HFFc6 (cell line): ENCODE measurements at regions not wholly inside any gene's neighbourhood (a gene's known extent, or its start where the extent isn't known, plus 50 kb on each side); places are given as distances from the start of the nearest gene placed in this dataset.

ENCODE experiments used
- DNase-seq: peaks from one replicate; pipeline ENCODE4 v3.0.0-alpha.2; 2018
- H3K27ac Mint-ChIP-seq: 2 replicates; pipeline ENCODE4 v1.8.0; 2020; ENCODE audit warnings: mild to moderate bottlenecking, mixed read lengths
- H3K27me3 Mint-ChIP-seq: 2 replicates; pipeline ENCODE4 v1.8.0; 2021; ENCODE audit warnings: mild to moderate bottlenecking, moderate library complexity, mixed read lengths; ENCODE audit not compliant: insufficient read depth
- H3K36me3 Mint-ChIP-seq: 2 replicates; pipeline ENCODE4 v1.8.0; 2021; ENCODE audit warnings: low read depth, mixed read lengths
- H3K4me1 Mint-ChIP-seq: 2 replicates; pipeline ENCODE4 v1.8.0; 2020; ENCODE audit warnings: low read depth, mixed read lengths
- H3K4me3 Mint-ChIP-seq: 2 replicates; pipeline ENCODE4 v1.8.0; 2020; ENCODE audit warnings: mild to moderate bottlenecking, moderate library complexity, mixed read lengths
- H3K9me3 Mint-ChIP-seq: 2 replicates; pipeline ENCODE4 v1.8.0; 2020; ENCODE audit warnings: mild to moderate bottlenecking, mixed read lengths
- TF ChIP-seq, protein P1 (sequence below): fragments of 200-600 bp; sonication (generic); IDR thresholded peaks from 2 replicates; pipeline ENCODE4 v1.5.0; 2021; ENCODE audit warnings: antibody characterized with exemption, mild to moderate bottlenecking

GRCh38 chr1:201612645-201613044 is 73.7 kb downstream of the NAV1 start:
- Mint-ChIP-seq H3K27ac (no peak overlapping the region), H3K36me3 (peaks cover 14% of the 10 kb centered on the region), H3K4me3 (no peak overlapping the region), H3K27me3 (no peaks in the 10 kb centered on the region), H3K4me1 (peaks cover 58% of the 10 kb centered on the region), H3K9me3 (no peaks in the 10 kb centered on the region)
- DNase-seq = no peak
- TF ChIP-seq, protein P1, sequence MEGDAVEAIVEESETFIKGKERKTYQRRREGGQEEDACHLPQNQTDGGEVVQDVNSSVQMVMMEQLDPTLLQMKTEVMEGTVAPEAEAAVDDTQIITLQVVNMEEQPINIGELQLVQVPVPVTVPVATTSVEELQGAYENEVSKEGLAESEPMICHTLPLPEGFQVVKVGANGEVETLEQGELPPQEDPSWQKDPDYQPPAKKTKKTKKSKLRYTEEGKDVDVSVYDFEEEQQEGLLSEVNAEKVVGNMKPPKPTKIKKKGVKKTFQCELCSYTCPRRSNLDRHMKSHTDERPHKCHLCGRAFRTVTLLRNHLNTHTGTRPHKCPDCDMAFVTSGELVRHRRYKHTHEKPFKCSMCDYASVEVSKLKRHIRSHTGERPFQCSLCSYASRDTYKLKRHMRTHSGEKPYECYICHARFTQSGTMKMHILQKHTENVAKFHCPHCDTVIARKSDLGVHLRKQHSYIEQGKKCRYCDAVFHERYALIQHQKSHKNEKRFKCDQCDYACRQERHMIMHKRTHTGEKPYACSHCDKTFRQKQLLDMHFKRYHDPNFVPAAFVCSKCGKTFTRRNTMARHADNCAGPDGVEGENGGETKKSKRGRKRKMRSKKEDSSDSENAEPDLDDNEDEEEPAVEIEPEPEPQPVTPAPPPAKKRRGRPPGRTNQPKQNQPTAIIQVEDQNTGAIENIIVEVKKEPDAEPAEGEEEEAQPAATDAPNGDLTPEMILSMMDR = no peak

DNA sequence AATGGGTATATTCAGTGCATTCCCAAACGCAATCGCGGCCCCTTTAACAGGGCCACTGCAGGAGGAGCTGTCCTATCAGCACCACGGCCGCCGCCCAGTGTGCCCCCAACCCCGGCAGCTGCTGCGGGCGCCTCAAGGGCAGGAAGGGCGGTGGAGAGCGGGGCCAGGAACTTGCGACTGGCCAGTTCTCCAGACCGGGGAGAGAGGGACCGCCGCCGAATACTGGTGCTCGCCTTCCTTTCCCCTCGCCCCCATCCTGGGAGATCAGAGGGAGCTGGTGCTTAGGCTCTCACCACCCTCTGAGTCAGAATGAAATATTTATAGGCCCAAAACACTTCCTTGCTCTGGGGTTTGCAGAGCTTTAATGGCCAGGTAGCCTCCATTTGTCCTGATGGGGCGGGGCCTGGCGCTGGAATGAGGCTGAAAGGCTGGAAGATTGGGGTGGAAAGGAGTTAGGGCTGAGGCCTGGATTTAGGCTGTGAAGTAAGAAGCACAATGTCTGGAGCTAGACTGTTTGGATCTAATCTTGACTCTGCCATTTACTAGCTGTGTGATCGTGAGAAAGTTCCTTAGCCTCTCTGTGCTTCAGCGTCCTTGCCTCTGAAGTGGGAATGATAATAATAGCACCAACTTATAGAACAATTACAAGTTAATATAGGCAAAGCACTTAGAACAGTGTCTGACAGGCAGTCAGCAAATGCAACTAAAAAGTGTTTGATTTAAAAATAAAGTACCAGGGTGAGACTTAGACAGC is 75.5 kb downstream of the NAV1 start:
- H3K27ac Mint-ChIP-seq = no peak overlapping the region
- H3K27me3 Mint-ChIP-seq = no peaks in the 10 kb centered on the region
- TF ChIP-seq, protein P1 = no peak
- peaks cover 55% of the 10 kb centered on the region for H3K4me1 Mint-ChIP-seq
- DNase-seq = no peak
- H3K4me3 Mint-ChIP-seq = no peak overlapping the region
- no peaks in the 10 kb centered on the region for H3K9me3 Mint-ChIP-seq
- H3K36me3 Mint-ChIP-seq = peaks cover 11% of the 10 kb centered on the region

DNA sequence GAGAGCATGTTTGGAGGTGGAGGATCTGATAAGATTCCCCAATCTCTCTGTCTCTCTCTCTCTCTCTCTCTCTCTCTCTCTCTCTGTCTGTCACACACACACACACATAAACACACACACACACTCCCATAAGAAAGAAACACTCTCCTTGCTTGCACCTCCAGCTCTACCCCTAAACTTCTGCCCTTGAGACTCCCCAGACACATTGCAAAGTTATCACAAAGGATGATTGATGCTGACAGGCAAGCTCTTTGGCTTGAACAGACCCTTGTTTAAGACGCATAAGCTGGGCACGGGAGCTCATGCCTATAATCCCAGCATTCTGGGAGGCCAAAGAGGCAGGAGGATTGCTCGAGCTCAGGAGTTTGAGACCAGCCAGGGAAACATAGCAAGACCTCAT is 78.2 kb downstream of the NAV1 start:
- Mint-ChIP-seq H3K4me3 (no peak overlapping the region), H3K27me3 (peaks cover 2% of the 10 kb centered on the region), H3K4me1 (peaks cover 46% of the 10 kb centered on the region), H3K36me3 (peaks cover 11% of the 10 kb centered on the region), H3K27ac (no peak overlapping the region; the same call in 1 of the 2 replicates), H3K9me3 (no peaks in the 10 kb centered on the region)
- no peak for DNase-seq
- TF ChIP-seq, protein P1 = no peak

DNA sequence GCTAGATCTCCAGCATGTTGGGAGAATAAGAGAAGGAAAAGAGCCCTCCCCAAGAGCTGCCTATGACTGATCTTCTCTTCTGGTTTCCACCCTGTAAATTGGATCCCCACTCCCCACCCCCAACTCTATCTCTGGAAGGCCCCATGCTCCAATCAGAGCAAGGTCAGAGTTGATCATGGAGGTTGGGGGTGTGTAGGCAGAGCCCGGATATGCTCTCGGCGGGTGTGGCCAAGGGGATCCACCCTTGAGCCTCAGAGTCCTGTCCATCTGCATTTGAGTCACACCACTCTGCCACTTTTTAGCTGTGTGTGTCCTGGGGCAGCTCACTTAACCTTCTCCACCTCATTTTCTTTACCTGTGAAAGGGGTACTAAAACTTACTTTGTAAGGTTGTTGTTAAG is 79.5 kb downstream of the NAV1 start:
- Mint-ChIP-seq H3K4me1 (peaks cover 45% of the 10 kb centered on the region), H3K4me3 (no peak overlapping the region), H3K27ac (no peak overlapping the region), H3K36me3 (peaks cover 14% of the 10 kb centered on the region), H3K27me3 (peaks cover 2% of the 10 kb centered on the region), H3K9me3 (no peaks in the 10 kb centered on the region)
- no peak for DNase-seq
- TF ChIP-seq, protein P1 = no peak

DNA sequence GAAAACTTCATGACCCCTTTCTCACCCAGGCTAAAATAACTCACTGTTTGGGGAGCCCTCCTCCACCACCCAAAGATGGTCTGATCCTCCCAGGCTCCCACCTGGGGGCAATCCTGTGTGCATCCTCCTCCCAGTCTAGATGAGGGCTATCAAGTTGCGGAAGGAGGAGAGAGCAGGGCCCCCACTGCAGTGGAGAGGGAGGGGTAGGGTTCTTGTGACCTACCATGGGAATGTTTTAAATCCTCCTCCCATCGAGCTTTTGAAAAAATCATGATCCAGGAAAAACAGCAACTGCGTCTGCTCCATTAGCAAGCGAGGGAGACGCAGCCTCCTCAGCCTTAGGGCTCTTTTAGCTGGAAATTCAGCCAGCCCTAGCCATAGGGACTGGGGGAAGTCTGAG is 80.0 kb downstream of the NAV1 start:
- peaks cover 48% of the 10 kb centered on the region for H3K4me1 Mint-ChIP-seq
- H3K4me3 Mint-ChIP-seq = no peak overlapping the region
- H3K9me3 Mint-ChIP-seq = no peaks in the 10 kb centered on the region
- H3K27ac Mint-ChIP-seq = no peak overlapping the region
- peaks cover 14% of the 10 kb centered on the region for H3K36me3 Mint-ChIP-seq
- DNase-seq = no peak
- TF ChIP-seq, protein P1 = no peak
- H3K27me3 Mint-ChIP-seq = peaks cover 2% of the 10 kb centered on the region
